WTC11 (cell line): ENCODE measurements at regions not wholly inside any gene's neighbourhood (a gene's known extent, or its start where the extent isn't known, plus 50 kb on each side); places are given as distances from the start of the nearest gene placed in this dataset.

Source experiments
- ATAC-seq: fragments of 200-7000 bp; cut with Tn5 transposase; 2 replicates; pipeline ENCODE4 v1.10.0; 2021; ENCODE audit warnings: mild to moderate bottlenecking, moderate library complexity
- CTCF ChIA-PET: fragments of 300-600 bp; sonication (Branson Sonifier 250); formaldehyde crosslinking; loops from one replicate; lab custom pipeline; 2021; ENCODE audit warnings: antibody characterized with exemption; lab: Charles Lee
- POLR2A ChIA-PET: fragments of 350-600 bp; sonication (Branson Sonifier 250); formaldehyde crosslinking; loops from one replicate; lab custom pipeline; 2021; ENCODE audit warnings: antibody characterized with exemption; lab: Charles Lee
- DNase-seq: peaks from one replicate; pipeline ENCODE4 v3.0.0; 2021; ENCODE audit warnings: low spot score
- H3K27ac Mint-ChIP-seq: 2 replicates; pipeline ENCODE4 v1.8.0; 2021; ENCODE audit warnings: mixed read lengths
- H3K27me3 Mint-ChIP-seq: 2 replicates; pipeline ENCODE4 v1.8.0; 2021; ENCODE audit warnings: low read depth, mild to moderate bottlenecking, moderate library complexity, mixed read lengths
- H3K36me3 Mint-ChIP-seq: 2 replicates; pipeline ENCODE4 v1.8.0; 2021; ENCODE audit warnings: mixed read lengths
- H3K4me1 Mint-ChIP-seq: 2 replicates; pipeline ENCODE4 v1.8.0; 2022; ENCODE audit warnings: mixed read lengths
- H3K4me3 Mint-ChIP-seq: 2 replicates; pipeline ENCODE4 v1.8.0; 2021; ENCODE audit warnings: mild to moderate bottlenecking, moderate library complexity, mixed read lengths
- H3K9me3 Mint-ChIP-seq: 2 replicates; pipeline ENCODE4 v1.8.0; 2021; ENCODE audit warnings: mixed read lengths
- ELF4 ChIP-seq: sonication (generic); formaldehyde crosslinking; IDR thresholded peaks from 2 replicates; pipeline ENCODE4 v1.8.1; 2022; ENCODE audit warnings: low read depth, mild to moderate bottlenecking, moderate library complexity, missing genetic modification reagents
- FOXJ3 ChIP-seq: sonication (generic); formaldehyde crosslinking; IDR thresholded peaks from 2 replicates; pipeline ENCODE4 v1.9.0; 2021; ENCODE audit warnings: missing genetic modification reagents, mild to moderate bottlenecking, borderline replicate concordance
- GABPB1 ChIP-seq: sonication (generic); formaldehyde crosslinking; IDR thresholded peaks from 2 replicates; pipeline ENCODE4 v1.8.1; 2023; ENCODE audit warnings: mild to moderate bottlenecking, missing genetic modification reagents
- GRHL2 ChIP-seq: fragments of 250-450 bp; sonication (Bioruptor Pico); IDR thresholded peaks from 2 replicates; pipeline ENCODE4 v1.8.0; 2022; ENCODE audit warnings: mild to moderate bottlenecking, moderate library complexity; ENCODE audit not compliant: insufficient replicate concordance, severe bottlenecking
- MXD4 ChIP-seq: fragments of 250-450 bp; sonication (Bioruptor Pico); IDR thresholded peaks from 2 replicates; pipeline ENCODE4 v1.8.0; 2021; ENCODE audit warnings: mild to moderate bottlenecking, moderate library complexity, borderline replicate concordance
- MYBL2 ChIP-seq: sonication (generic); formaldehyde crosslinking; IDR thresholded peaks from 2 replicates; pipeline ENCODE4 v1.8.1; 2023; ENCODE audit warnings: mild to moderate bottlenecking, moderate library complexity, missing genetic modification reagents
- NFATC4 ChIP-seq: fragments of 250-450 bp; sonication (Bioruptor Pico); IDR thresholded peaks from 2 replicates; pipeline ENCODE4 v1.9.0; 2021; ENCODE audit warnings: mild to moderate bottlenecking
- NFE2L1 ChIP-seq: sonication (generic); formaldehyde crosslinking; IDR thresholded peaks from 2 replicates; pipeline ENCODE4 v1.8.1; 2023; ENCODE audit warnings: missing genetic modification reagents
- RELA ChIP-seq: sonication (generic); formaldehyde crosslinking; IDR thresholded peaks from 2 replicates; pipeline ENCODE4 v1.8.1; 2022; ENCODE audit warnings: missing genetic modification reagents, mild to moderate bottlenecking, borderline replicate concordance
- SMAD4 ChIP-seq: sonication (generic); formaldehyde crosslinking; IDR thresholded peaks from 2 replicates; pipeline ENCODE4 v1.8.0; 2022; ENCODE audit warnings: mild to moderate bottlenecking, missing genetic modification reagents
- SOX15 ChIP-seq: fragments of 250-450 bp; sonication (Bioruptor Pico); IDR thresholded peaks from 2 replicates; pipeline ENCODE4 v1.9.0; 2021; ENCODE audit warnings: mild to moderate bottlenecking
- SP1 ChIP-seq: sonication (generic); formaldehyde crosslinking; conservative IDR thresholded peaks from 2 replicates; pipeline ENCODE4 v1.8.1; 2022; ENCODE audit warnings: missing genetic modification reagents
- TEAD1 ChIP-seq: sonication (generic); formaldehyde crosslinking; IDR thresholded peaks from 2 replicates; pipeline ENCODE4 v1.8.0; 2022; ENCODE audit warnings: mild to moderate bottlenecking, missing genetic modification reagents
- ZNF121 ChIP-seq: sonication (generic); formaldehyde crosslinking; IDR thresholded peaks from 2 replicates; pipeline ENCODE4 v1.8.0; 2023; ENCODE audit warnings: missing genetic modification reagents
- ZNF138 ChIP-seq: sonication (generic); formaldehyde crosslinking; conservative IDR thresholded peaks from 2 replicates; pipeline ENCODE4 v1.8.1; 2022; ENCODE audit warnings: mild to moderate bottlenecking, moderate library complexity, missing genetic modification reagents
- ZNF232 ChIP-seq: sonication (generic); formaldehyde crosslinking; IDR thresholded peaks from 2 replicates; pipeline ENCODE4 v1.8.0; 2022; ENCODE audit warnings: mild to moderate bottlenecking, missing genetic modification reagents
- ZNF416 ChIP-seq: fragments of 250-450 bp; sonication (Bioruptor Pico); IDR thresholded peaks from 2 replicates; pipeline ENCODE4 v1.9.0; 2021; ENCODE audit warnings: mild to moderate bottlenecking, inconsistent platforms
- TF ChIP-seq, protein P1 (sequence below): sonication (generic); formaldehyde crosslinking; IDR thresholded peaks from 2 replicates; pipeline ENCODE4 v1.8.1; 2023; ENCODE audit warnings: mild to moderate bottlenecking, missing genetic modification reagents, borderline replicate concordance
- TF ChIP-seq, protein P2 (sequence below): fragments of 250-450 bp; sonication (Bioruptor Pico); IDR thresholded peaks from 2 replicates; pipeline ENCODE4 v1.9.0; 2021; ENCODE audit warnings: moderate library complexity, mild to moderate bottlenecking, inconsistent platforms, borderline replicate concordance
- TF ChIP-seq, protein P3 (sequence below): sonication (generic); formaldehyde crosslinking; IDR thresholded peaks from 2 replicates; pipeline ENCODE4 v1.8.0; 2023; ENCODE audit warnings: missing genetic modification reagents, mild to moderate bottlenecking, borderline replicate concordance
- TF ChIP-seq, protein P4 (sequence below): sonication (generic); formaldehyde crosslinking; IDR thresholded peaks from 2 replicates; pipeline ENCODE4 v1.8.1; 2022; ENCODE audit warnings: missing genetic modification reagents, borderline replicate concordance
- TF ChIP-seq, protein P5 (sequence below): sonication (generic); formaldehyde crosslinking; IDR thresholded peaks from 2 replicates; pipeline ENCODE4 v1.8.1; 2023; ENCODE audit warnings: mild to moderate bottlenecking, moderate library complexity, missing genetic modification reagents

DNA sequence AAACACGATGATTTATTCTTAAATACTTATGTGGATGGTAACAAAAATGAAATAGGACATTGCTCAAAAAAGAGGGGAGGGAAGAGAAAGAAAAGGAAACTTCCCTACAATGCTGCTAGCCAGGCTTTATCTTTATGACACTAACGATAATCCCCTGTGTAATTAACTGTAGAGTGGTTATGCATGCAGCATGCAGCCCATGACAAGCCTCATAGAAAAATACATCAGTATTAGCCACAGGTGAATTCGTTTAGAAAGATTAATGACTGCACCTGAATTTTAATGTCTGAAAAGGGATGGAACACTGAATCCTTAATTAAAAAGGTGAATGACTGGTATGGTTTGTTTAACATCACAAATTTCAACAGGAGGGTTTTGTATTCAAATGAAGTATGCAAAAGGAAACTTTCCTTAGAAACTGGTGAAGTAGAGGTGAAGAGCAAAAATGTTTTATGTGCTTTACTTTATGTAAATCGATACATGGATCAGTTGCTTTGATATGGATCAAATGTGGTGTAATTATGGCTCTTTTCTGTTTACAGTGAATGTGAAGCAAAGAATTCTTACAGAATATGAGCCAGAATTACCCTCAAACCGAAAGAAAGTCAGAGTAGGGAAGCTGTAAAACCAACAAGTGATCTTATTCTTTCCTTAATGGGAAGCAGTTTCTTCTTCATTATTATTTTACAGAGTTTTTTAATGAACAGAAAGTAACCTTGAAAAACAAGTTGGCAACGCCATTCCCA lies 569.6 kb upstream of the ADGRL2 start:
- ChIA-PET POLR2A (no interaction called here), CTCF (no interaction called here)
- ATAC-seq (no peak), DNase-seq (no peak)
- H3K9me3 Mint-ChIP-seq, result peaks cover 4% of the 10 kb centered on the region; the same call in 1 of the 2 replicates
- no peaks in the 10 kb centered on the region for H3K27me3 Mint-ChIP-seq
- no peaks in the 10 kb centered on the region; the same call in 1 of the 2 replicates for H3K36me3 Mint-ChIP-seq
- H3K4me3 Mint-ChIP-seq, result no peak overlapping the region
- peaks cover 47% of the 10 kb centered on the region for H3K4me1 Mint-ChIP-seq
- TF ChIP-seq SMAD4 (CRISPR knock-in tag) (no peak), ZNF232 (CRISPR knock-in tag) (no peak), GRHL2 (CRISPR knock-in tag) (no peak), FOXJ3 (no peak), ZNF416 (CRISPR knock-in tag) (no peak), RELA (CRISPR knock-in tag) (no peak), ZNF138 (CRISPR knock-in tag) (no peak), MYBL2 (CRISPR knock-in tag) (no peak), SOX15 (no peak), MXD4 (CRISPR knock-in tag) (no peak), ZNF121 (CRISPR knock-in tag) (no peak), NFE2L1 (no peak), TEAD1 (no peak), ELF4 (CRISPR knock-in tag) (no peak), NFATC4 (CRISPR knock-in tag) (no peak)
- TF ChIP-seq, protein P1, sequence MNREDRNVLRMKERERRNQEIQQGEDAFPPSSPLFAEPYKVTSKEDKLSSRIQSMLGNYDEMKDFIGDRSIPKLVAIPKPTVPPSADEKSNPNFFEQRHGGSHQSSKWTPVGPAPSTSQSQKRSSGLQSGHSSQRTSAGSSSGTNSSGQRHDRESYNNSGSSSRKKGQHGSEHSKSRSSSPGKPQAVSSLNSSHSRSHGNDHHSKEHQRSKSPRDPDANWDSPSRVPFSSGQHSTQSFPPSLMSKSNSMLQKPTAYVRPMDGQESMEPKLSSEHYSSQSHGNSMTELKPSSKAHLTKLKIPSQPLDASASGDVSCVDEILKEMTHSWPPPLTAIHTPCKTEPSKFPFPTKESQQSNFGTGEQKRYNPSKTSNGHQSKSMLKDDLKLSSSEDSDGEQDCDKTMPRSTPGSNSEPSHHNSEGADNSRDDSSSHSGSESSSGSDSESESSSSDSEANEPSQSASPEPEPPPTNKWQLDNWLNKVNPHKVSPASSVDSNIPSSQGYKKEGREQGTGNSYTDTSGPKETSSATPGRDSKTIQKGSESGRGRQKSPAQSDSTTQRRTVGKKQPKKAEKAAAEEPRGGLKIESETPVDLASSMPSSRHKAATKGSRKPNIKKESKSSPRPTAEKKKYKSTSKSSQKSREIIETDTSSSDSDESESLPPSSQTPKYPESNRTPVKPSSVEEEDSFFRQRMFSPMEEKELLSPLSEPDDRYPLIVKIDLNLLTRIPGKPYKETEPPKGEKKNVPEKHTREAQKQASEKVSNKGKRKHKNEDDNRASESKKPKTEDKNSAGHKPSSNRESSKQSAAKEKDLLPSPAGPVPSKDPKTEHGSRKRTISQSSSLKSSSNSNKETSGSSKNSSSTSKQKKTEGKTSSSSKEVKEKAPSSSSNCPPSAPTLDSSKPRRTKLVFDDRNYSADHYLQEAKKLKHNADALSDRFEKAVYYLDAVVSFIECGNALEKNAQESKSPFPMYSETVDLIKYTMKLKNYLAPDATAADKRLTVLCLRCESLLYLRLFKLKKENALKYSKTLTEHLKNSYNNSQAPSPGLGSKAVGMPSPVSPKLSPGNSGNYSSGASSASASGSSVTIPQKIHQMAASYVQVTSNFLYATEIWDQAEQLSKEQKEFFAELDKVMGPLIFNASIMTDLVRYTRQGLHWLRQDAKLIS, result no peak
- TF ChIP-seq, protein P2, sequence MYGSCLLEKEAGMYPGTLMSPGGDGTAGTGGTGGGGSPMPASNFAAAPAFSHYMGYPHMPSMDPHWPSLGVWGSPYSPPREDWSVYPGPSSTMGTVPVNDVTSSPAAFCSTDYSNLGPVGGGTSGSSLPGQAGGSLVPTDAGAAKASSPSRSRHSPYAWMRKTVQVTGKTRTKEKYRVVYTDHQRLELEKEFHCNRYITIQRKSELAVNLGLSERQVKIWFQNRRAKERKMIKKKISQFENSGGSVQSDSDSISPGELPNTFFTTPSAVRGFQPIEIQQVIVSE (CRISPR knock-in tag), result no peak
- TF ChIP-seq, protein P3, sequence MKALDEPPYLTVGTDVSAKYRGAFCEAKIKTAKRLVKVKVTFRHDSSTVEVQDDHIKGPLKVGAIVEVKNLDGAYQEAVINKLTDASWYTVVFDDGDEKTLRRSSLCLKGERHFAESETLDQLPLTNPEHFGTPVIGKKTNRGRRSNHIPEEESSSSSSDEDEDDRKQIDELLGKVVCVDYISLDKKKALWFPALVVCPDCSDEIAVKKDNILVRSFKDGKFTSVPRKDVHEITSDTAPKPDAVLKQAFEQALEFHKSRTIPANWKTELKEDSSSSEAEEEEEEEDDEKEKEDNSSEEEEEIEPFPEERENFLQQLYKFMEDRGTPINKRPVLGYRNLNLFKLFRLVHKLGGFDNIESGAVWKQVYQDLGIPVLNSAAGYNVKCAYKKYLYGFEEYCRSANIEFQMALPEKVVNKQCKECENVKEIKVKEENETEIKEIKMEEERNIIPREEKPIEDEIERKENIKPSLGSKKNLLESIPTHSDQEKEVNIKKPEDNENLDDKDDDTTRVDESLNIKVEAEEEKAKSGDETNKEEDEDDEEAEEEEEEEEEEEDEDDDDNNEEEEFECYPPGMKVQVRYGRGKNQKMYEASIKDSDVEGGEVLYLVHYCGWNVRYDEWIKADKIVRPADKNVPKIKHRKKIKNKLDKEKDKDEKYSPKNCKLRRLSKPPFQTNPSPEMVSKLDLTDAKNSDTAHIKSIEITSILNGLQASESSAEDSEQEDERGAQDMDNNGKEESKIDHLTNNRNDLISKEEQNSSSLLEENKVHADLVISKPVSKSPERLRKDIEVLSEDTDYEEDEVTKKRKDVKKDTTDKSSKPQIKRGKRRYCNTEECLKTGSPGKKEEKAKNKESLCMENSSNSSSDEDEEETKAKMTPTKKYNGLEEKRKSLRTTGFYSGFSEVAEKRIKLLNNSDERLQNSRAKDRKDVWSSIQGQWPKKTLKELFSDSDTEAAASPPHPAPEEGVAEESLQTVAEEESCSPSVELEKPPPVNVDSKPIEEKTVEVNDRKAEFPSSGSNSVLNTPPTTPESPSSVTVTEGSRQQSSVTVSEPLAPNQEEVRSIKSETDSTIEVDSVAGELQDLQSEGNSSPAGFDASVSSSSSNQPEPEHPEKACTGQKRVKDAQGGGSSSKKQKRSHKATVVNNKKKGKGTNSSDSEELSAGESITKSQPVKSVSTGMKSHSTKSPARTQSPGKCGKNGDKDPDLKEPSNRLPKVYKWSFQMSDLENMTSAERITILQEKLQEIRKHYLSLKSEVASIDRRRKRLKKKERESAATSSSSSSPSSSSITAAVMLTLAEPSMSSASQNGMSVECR, result no peak
- H3K27ac Mint-ChIP-seq, result peak overlapping the region; percentile 61

DNA sequence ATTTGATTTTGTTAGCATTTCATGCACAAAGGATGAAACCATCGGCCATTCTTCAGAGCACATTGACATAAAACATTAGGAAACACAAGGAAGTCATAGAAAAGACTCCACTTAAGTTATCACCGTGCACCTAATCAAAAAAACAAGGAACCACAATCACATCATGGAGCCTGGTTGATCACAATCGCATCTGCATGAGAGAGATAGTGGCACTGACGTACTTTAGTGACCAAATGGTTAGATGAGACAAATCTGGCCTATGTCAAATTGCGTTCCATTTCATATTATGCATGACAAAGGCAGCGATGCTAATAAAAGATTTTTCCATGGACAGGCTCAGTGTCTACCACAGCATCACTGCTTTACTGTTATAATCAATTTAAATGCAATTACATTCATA lies 571.8 kb upstream of the ADGRL2 start:
- H3K9me3 Mint-ChIP-seq, result peaks cover 4% of the 10 kb centered on the region; the same call in 1 of the 2 replicates
- no peak overlapping the region for H3K4me3 Mint-ChIP-seq
- no peak overlapping the region for H3K27ac Mint-ChIP-seq
- POLR2A ChIA-PET, result interaction anchor here (0.6 kb wide), 1 partner anchor 1186 kb away, joined by 5 read pairs; no protein-coding TSS in a partner anchor
- no peak for ATAC-seq
- H3K36me3 Mint-ChIP-seq, result no peaks in the 10 kb centered on the region; the same call in 1 of the 2 replicates
- H3K4me1 Mint-ChIP-seq, result peaks cover 44% of the 10 kb centered on the region
- CTCF ChIA-PET, result no interaction called here
- DNase-seq, result no peak
- no peaks in the 10 kb centered on the region for H3K27me3 Mint-ChIP-seq
- TF ChIP-seq GABPB1 (CRISPR knock-in tag), result no peak
- no peak for TF ChIP-seq SP1 (CRISPR knock-in tag)
- TF ChIP-seq ZNF232 (CRISPR knock-in tag), result no peak
- TF ChIP-seq, protein P4, sequence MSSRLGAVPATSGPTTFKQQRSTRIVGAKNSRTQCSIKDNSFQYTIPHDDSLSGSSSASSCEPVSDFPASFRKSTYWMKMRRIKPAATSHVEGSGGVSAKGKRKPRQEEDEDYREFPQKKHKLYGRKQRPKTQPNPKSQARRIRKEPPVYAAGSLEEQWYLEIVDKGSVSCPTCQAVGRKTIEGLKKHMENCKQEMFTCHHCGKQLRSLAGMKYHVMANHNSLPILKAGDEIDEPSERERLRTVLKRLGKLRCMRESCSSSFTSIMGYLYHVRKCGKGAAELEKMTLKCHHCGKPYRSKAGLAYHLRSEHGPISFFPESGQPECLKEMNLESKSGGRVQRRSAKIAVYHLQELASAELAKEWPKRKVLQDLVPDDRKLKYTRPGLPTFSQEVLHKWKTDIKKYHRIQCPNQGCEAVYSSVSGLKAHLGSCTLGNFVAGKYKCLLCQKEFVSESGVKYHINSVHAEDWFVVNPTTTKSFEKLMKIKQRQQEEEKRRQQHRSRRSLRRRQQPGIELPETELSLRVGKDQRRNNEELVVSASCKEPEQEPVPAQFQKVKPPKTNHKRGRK (CRISPR knock-in tag), result no peak
- TF ChIP-seq, protein P5, sequence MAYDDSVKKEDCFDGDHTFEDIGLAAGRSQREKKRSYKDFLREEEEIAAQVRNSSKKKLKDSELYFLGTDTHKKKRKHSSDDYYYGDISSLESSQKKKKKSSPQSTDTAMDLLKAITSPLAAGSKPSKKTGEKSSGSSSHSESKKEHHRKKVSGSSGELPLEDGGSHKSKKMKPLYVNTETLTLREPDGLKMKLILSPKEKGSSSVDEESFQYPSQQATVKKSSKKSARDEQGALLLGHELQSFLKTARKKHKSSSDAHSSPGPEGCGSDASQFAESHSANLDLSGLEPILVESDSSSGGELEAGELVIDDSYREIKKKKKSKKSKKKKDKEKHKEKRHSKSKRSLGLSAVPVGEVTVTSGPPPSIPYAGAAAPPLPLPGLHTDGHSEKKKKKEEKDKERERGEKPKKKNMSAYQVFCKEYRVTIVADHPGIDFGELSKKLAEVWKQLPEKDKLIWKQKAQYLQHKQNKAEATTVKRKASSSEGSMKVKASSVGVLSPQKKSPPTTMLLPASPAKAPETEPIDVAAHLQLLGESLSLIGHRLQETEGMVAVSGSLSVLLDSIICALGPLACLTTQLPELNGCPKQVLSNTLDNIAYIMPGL (CRISPR knock-in tag), result no peak
